AG09319 (cell line): ENCODE measurements at regions not wholly inside any gene's neighbourhood (a gene's known extent, or its start where the extent isn't known, plus 50 kb on each side); places are given as distances from the start of the nearest gene placed in this dataset.

Experiments
- DNase-seq: peaks from one replicate; pipeline ENCODE4 v3.0.0-alpha.2; 2010; ENCODE audit warnings: low read depth; ENCODE audit errors: extremely low read depth
- CTCF ChIP-seq: IDR thresholded peaks from 2 replicates; pipeline ENCODE4 v1.5.1; 2011; ENCODE audit warnings: low read depth, mild to moderate bottlenecking, inconsistent platforms, low read length, moderate library complexity

GRCh38 chr18:66724664-66725356, 120.9 kb upstream of the CDH19 start:
- DNase-seq: no peak
- no peak for TF ChIP-seq CTCF

GRCh38 chr18:66722671-66723070, 118.8 kb upstream of the CDH19 start:
- TF ChIP-seq CTCF: no peak
- no peak for DNase-seq

- no peak for TF ChIP-seq CTCF
Observed at GRCh38 chr18:66708646-66709045, 104.8 kb upstream of the CDH19 start.

GRCh38 chr18:66707473-66707872, 103.6 kb upstream of the CDH19 start:
- no peak for TF ChIP-seq CTCF
- no peak for DNase-seq

More at GRCh38 chr18:66708646-66709045, 104.8 kb upstream of the CDH19 start:
- no peak for DNase-seq

- DNase-seq: no peak
- no peak for TF ChIP-seq CTCF
Observed at GRCh38 chr18:66695281-66695680, 91.4 kb upstream of the CDH19 start.

- TF ChIP-seq CTCF: no peak
- DNase-seq: no peak
Observed at GRCh38 chr18:66694852-66695251, 91.0 kb upstream of the CDH19 start.

- DNase-seq: no peak
- TF ChIP-seq CTCF: no peak
Observed at GRCh38 chr18:66687635-66688034, 83.7 kb upstream of the CDH19 start.
